Right lobe of liver (tissue), 6 donors: ENCODE measurements at regions not wholly inside any gene's neighbourhood (a gene's known extent, or its start where the extent isn't known, plus 50 kb on each side); places are given as distances from the start of the nearest gene placed in this dataset.

ENCODE experiments used
- ATAC-seq, 4 donors: fragments of 200-7000 bp; cut with Tn5 transposase; one replicate each; pipeline ENCODE4 v1.9.1; 2020; ENCODE audit warnings: mild to moderate bottlenecking in 4 of 4, moderate library complexity in 4 of 4
- DNase-seq, 3 donors: peaks; one replicate each; pipeline ENCODE4 v3.0.0-alpha.2; 2020
- H3K27ac ChIP-seq, 3 donors: fragments of 200-600 bp; one replicate each; pipeline ENCODE4 v1.8.0; 2022
- H3K27me3 ChIP-seq, 2 donors: fragments of 200-600 bp; one replicate each; pipeline ENCODE4 v1.8.0; 2022
- H3K36me3 ChIP-seq, 4 donors: fragments of 200-600 bp; sonication (generic) in 1 of 4; one replicate each; pipeline versions ENCODE4 v1.5.1 to v1.8.0; 2017 to 2022; ENCODE audit warnings: control low read depth in 1 of 4
- H3K4me1 ChIP-seq, 4 donors: fragments of 200-600 bp; sonication (generic) in 1 of 4; one replicate each; pipeline versions ENCODE4 v1.5.1 to v1.8.0; 2017 to 2022; ENCODE audit warnings: control low read depth in 1 of 4
- H3K4me3 ChIP-seq, 3 donors: fragments of 200-600 bp; one replicate each; pipeline ENCODE4 v1.8.0; 2022
- H3K9me3 ChIP-seq, 4 donors: fragments of 200-600 bp; sonication (generic) in 1 of 4; one replicate each; pipeline versions ENCODE4 v1.5.1 to v1.8.0; 2017 to 2022; ENCODE audit warnings: control low read depth in 1 of 4
- POLR2A ChIP-seq: fragments of 450-650 bp; IDR thresholded peaks from one replicate; pipeline ENCODE4 v1.6.1; 2017; ENCODE audit warnings: antibody characterized with exemption, mild to moderate bottlenecking
- WGBS: methylation state at CpG from one replicate; pipeline ENCODE4 v1.1.6; 2018; ENCODE audit warnings: low coverage, low lambda C conversion rate; ENCODE audit not compliant: insufficient coverage; ENCODE audit errors: missing lambda C conversion rate; 5-methylcytosine and 5-hydroxymethylcytosine counted together
- intact Hi-C, 2 donors: fragments of 100-400 bp; cut with DNase I; formaldehyde crosslinking; loops; one replicate each; pipeline versions ENCODE4 v1.11.2 to v1.14.1; 2022
- TF ChIP-seq, protein P1 (sequence below), 4 donors: fragments of 200-600 bp in 3 of 4; fragments of 450-650 bp in 1 of 4; IDR thresholded peaks; one replicate each; pipeline versions ENCODE4 v1.5.1 to v1.8.0; 2016 to 2022; ENCODE audit warnings: antibody characterized with exemption in 4 of 4, mild to moderate bottlenecking in 2 of 4
- donor health status: DM: no; HTN: yes; CAD: no.
- donor health status: DM: no; HTN: no; CAD: no.
- donor health status: DM: no; HTN: no; CAD: no.
- donor health status: DM: no; HTN: yes; CAD: no.
- donor health status: DM: no; HTN: yes; CAD: no.

DNA sequence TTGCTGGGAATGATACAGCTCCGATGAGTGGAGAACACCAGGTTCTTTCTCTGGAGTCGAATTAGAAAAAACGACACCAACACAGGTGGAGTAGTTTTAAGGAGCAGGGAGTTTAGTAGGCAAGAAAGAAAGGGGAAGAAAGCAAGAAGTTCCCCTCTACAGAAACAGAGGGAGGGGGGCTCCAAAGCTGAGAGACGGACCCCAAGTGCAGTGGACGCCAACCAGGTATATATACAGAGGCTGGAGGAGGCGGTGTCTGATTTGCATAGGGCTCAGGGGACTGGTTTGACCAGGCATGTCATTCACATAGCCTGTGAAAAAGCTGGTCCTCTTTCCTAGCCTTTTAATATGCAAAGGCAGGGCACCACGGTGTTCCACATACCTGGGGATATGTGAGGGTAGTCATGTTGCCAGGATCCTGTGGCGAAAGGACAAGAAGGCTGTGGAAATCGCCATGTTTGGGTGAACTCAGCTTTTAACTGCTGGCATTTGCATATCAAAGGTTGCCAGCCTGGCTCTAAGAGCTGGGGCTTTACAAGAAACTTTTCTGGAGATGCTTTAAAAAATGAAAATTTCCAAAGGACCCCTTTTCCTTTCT is 887.4 kb upstream of the EPHA6 start:
- no peaks in the 10 kb centered on the region for H3K27me3 ChIP-seq

DNA sequence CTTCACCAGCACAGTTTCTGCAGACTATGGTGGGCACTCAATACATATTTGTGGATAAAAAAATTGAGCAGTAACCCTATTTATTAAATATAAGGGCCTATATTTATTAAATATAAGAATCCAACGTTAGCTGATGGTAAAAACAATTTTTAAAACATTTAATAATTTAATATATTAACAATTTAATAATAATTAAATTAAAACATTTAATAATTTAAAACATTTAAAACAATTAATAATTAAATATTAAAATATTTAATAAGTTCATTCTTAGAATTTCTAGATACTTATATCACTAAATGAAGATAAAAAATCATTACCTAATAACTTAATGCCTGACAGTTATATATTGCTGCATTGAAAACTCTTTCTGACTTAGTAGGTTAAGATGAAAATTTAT is 880.2 kb upstream of the EPHA6 start:
- H3K4me1 ChIP-seq, result no peaks in the 10 kb centered on the region
- H3K27me3 ChIP-seq, result no peaks in the 10 kb centered on the region
- DNase-seq (no peak), ATAC-seq (no peak)
- no peak for TF ChIP-seq POLR2A
- TF ChIP-seq, protein P1, sequence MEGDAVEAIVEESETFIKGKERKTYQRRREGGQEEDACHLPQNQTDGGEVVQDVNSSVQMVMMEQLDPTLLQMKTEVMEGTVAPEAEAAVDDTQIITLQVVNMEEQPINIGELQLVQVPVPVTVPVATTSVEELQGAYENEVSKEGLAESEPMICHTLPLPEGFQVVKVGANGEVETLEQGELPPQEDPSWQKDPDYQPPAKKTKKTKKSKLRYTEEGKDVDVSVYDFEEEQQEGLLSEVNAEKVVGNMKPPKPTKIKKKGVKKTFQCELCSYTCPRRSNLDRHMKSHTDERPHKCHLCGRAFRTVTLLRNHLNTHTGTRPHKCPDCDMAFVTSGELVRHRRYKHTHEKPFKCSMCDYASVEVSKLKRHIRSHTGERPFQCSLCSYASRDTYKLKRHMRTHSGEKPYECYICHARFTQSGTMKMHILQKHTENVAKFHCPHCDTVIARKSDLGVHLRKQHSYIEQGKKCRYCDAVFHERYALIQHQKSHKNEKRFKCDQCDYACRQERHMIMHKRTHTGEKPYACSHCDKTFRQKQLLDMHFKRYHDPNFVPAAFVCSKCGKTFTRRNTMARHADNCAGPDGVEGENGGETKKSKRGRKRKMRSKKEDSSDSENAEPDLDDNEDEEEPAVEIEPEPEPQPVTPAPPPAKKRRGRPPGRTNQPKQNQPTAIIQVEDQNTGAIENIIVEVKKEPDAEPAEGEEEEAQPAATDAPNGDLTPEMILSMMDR (IDR thresholded peaks at IDR 0.05), result no peak
- no peaks in the 10 kb centered on the region for H3K36me3 ChIP-seq
- no peak overlapping the region for H3K4me3 ChIP-seq
- 38% methylated on average over 1 of the region's 1 CpG for WGBS
- intact Hi-C loops, result no loop called here
- no peaks in the 10 kb centered on the region for H3K9me3 ChIP-seq
- no peak overlapping the region for H3K27ac ChIP-seq

More for the DNA sequence above, 887.4 kb upstream of the EPHA6 start:
- no peak overlapping the region for H3K27ac ChIP-seq
- intact Hi-C loops, result no loop called here
- TF ChIP-seq, protein P1 (IDR thresholded peaks at IDR 0.05), result no peak
- no peak for TF ChIP-seq POLR2A
- ATAC-seq, result no peak
- H3K4me1 ChIP-seq, result no peaks in the 10 kb centered on the region
- no peak for DNase-seq
- no peaks in the 10 kb centered on the region for H3K36me3 ChIP-seq
- WGBS, result 47% methylated on average over 9 of the region's 9 CpGs
- H3K4me3 ChIP-seq, result no peak overlapping the region
- H3K9me3 ChIP-seq, result no peaks in the 10 kb centered on the region

DNA sequence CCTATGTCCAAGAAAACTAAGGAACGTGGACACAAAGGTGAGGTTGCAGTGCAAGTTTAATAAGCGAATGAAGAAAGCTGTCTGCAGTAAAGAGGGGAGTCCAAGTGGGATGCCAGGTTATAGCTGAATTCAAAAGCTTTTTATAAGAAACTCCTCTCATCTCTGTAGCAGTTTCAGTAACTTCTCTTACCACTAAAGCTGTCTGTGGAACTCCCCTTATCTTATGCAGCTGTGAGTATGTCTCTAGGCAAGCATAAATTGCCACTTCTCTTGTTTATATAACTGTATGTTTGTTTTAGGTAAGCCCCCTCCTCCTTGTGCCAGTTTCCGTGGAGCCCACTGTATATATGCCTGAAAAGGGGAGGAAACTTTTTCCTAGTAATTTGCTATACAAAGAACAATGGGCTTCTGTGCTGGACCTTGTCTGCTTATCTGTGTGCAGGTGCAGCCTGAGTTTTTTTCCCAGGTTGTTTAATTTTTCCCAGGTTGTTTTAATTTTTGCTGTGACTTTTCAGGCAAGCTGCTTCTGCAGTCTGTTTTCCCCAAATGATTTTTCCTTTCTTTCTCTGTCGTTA is 875.1 kb upstream of the EPHA6 start:
- no peak overlapping the region for H3K4me3 ChIP-seq
- ATAC-seq, result no peak
- TF ChIP-seq, protein P1 (IDR thresholded peaks at IDR 0.05), result no peak
- no peak for TF ChIP-seq POLR2A
- intact Hi-C loops, result no loop called here
- no peaks in the 10 kb centered on the region for H3K4me1 ChIP-seq
- WGBS, result 35% methylated on average over 4 of the region's 4 CpGs
- H3K27ac ChIP-seq, result no peak overlapping the region
- H3K36me3 ChIP-seq, result no peaks in the 10 kb centered on the region
- no peaks in the 10 kb centered on the region for H3K9me3 ChIP-seq
- DNase-seq, result no peak
- no peaks in the 10 kb centered on the region for H3K27me3 ChIP-seq

DNA sequence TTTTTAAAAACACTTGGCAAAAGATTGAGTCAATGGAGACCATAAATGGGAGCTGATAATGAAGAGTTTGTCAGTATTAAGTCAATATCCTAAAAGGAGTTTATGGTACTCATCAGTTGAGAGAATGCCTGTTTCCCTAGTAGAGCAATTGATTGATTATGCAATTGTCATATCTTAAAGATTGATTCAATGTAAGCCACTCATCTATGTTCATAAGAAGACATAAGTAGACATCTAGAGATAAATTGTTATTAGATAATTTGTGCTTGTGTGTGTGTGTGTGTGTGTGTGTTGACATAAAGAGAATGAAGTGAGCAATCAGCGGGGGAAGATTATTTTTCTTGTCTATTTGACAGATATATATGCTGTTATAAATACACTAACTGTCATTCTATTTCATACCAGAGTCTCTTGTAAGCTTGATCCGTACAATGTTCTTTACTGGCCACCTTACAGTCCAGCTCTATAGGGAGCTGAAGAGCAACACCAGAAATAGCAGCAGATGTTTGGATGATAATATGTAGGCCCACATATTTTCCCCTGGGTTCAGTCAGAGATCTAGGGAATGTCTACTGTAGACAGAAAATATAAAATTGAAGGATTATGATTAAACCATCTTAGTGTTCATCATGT is 848.6 kb upstream of the EPHA6 start:
- Histone ChIP-seq H3K4me3 (no peak overlapping the region), H3K9me3 (no peaks in the 10 kb centered on the region), H3K36me3 (no peaks in the 10 kb centered on the region), H3K27me3 (no peaks in the 10 kb centered on the region), H3K4me1 (no peaks in the 10 kb centered on the region), H3K27ac (no peak overlapping the region)
- TF ChIP-seq, protein P1 (IDR thresholded peaks at IDR 0.05), result no peak
- no peak for TF ChIP-seq POLR2A
- no peak for DNase-seq
- WGBS, result 57% methylated on average over 2 of the region's 2 CpGs
- ATAC-seq, result no peak
- intact Hi-C loops, result no loop called here
